ENCODE measurements at regions not wholly inside any gene's neighbourhood (a gene's known extent, or its start where the extent isn't known, plus 50 kb on each side); places are given as distances from the start of the nearest gene placed in this dataset.

- DNase-seq: no peak
Observed at GRCh38 chr2:8628179-8628865, 53.5 kb upstream of the ID2 start.

GRCh38 chr2:8628866-8629209 is 53.0 kb upstream of the ID2 start:
- DNase-seq: no peak

GRCh38 chr2:8629402-8629801 is 52.5 kb upstream of the ID2 start:
- no peak for DNase-seq

- no peak for DNase-seq
Observed at GRCh38 chr2:8630676-8631464, 51.0 kb upstream of the ID2 start.

- DNase-seq: no peak
Observed at GRCh38 chr2:8631465-8632005, 50.3 kb upstream of the ID2 start.
